ENCODE measurements at regions not wholly inside any gene's neighbourhood (a gene's known extent, or its start where the extent isn't known, plus 50 kb on each side); places are given as distances from the start of the nearest gene placed in this dataset.

DNA sequence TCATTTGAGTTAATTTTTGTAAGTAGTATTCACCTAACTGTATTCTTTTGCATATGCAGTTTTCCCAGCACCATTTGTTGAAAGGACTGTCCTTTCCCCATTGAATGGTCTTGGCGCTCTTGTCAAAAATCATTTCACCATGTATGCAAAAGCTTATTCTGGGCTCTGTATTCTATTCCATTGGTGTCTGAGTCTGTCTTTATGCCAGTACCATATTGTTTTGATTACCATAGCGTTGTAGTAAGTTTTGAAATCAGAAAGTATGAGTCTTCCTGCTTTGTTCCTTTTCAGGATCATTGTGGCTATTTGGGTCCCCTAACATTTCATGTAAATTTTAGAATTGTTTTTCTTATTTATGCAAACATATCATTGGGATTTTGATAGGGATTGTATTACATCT, 508.7 kb upstream of the RGS6 start:
- intact Hi-C loops (cut with micrococcal nuclease) = no loop called here
- ChIA-PET POLR2A (no interaction called here), CTCF (ENCODE audit: low intra/inter-chr PET ratio) (no interaction called here)
- no peak for ATAC-seq
- in situ Hi-C loops (cut with MboI) = no loop called here
- Histone ChIP-seq H3K27me3 (ENCODE audit: control insufficient read depth in 2 of 2, insufficient read depth in 2 of 2, low read length in 2 of 2) (no peaks in the 10 kb centered on the region), H3K9ac (ENCODE audit: insufficient read depth in 1 of 2, low read depth in 2 of 2, low read length in 2 of 2) (no peak overlapping the region), H2AFZ (ENCODE audit: low read depth, low read length) (no peak overlapping the region), H3K4me2 (ENCODE audit: insufficient read depth, low read length) (no peak overlapping the region), H3K4me3 (no peak overlapping the region), H3K9me3 (replicated peaks; ENCODE audit: control insufficient read depth, insufficient read depth, low read depth, low read length) (no peaks in the 10 kb centered on the region), H3K36me3 (ENCODE audit: control insufficient read depth, insufficient read depth, low read length) (no peaks in the 10 kb centered on the region), H3K27ac (ENCODE audit: extremely low read depth, low read depth, low read length) (no peak overlapping the region), H3K9me1 (ENCODE audit: control insufficient read depth, insufficient read depth, low read length) (no peaks in the 10 kb centered on the region), H3K4me1 (replicated peaks in 1 of 2; ENCODE audit: control insufficient read depth in 2 of 2, insufficient read depth in 2 of 2, low read length in 2 of 2) (peaks cover 0 to 7% of the 10 kb centered on the region in 2 experiments; a peak in 3 of 5 replicates), H3K79me2 (ENCODE audit: control insufficient read depth, insufficient read depth, low read length) (no peaks in the 10 kb centered on the region), H4K20me1 (replicated peaks; ENCODE audit: control insufficient read depth, insufficient read depth, low read length) (no peaks in the 10 kb centered on the region)
- no peak for DNase-seq (ENCODE audit: extremely low read depth in 1 of 4, low spot score in 3 of 4)
- WGBS (ENCODE audit: insufficient coverage, low coverage, missing lambda C conversion rate) = 95% methylated on average over 2 of the region's 2 CpGs
- BruUV-seq (replicated peaks) = no TSS peak
- FAIRE-seq = no peak
- TF ChIP-seq EHMT2 (IDR thresholded peaks at IDR 0.05) (no peak), SETDB1 (IDR thresholded peaks at IDR 0.05; ENCODE audit: low read length) (no peak), TRIM24 (IDR thresholded peaks at IDR 0.05) (no peak), ZFP36 (IDR thresholded peaks at IDR 0.05; ENCODE audit: low read depth, low read length, partially characterized antibody) (no peak), RCOR1 (IDR thresholded peaks at IDR 0.05; ENCODE audit: borderline replicate concordance in 1 of 2, low read depth in 2 of 2, low read length in 2 of 2) (no peak), ZNF778 (CRISPR knock-in tag; IDR thresholded peaks at IDR 0.05) (no peak), WHSC1 (IDR thresholded peaks at IDR 0.05; ENCODE audit: low read length) (no peak), ZBTB49 (CRISPR knock-in tag; IDR thresholded peaks at IDR 0.05; ENCODE audit: borderline replicate concordance) (no peak), ATF4 (CRISPR knock-in tag; IDR thresholded peaks at IDR 0.05) (no peak), SMAD1 (IDR thresholded peaks at IDR 0.05; ENCODE audit: low read depth, low read length, partially characterized antibody) (no peak), ERF (CRISPR knock-in tag; IDR thresholded peaks at IDR 0.05) (no peak)
- TF ChIP-seq, protein P1, sequence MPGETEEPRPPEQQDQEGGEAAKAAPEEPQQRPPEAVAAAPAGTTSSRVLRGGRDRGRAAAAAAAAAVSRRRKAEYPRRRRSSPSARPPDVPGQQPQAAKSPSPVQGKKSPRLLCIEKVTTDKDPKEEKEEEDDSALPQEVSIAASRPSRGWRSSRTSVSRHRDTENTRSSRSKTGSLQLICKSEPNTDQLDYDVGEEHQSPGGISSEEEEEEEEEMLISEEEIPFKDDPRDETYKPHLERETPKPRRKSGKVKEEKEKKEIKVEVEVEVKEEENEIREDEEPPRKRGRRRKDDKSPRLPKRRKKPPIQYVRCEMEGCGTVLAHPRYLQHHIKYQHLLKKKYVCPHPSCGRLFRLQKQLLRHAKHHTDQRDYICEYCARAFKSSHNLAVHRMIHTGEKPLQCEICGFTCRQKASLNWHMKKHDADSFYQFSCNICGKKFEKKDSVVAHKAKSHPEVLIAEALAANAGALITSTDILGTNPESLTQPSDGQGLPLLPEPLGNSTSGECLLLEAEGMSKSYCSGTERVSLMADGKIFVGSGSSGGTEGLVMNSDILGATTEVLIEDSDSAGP (CRISPR knock-in tag; IDR thresholded peaks at IDR 0.05) = no peak
- TF ChIP-seq, protein P2, sequence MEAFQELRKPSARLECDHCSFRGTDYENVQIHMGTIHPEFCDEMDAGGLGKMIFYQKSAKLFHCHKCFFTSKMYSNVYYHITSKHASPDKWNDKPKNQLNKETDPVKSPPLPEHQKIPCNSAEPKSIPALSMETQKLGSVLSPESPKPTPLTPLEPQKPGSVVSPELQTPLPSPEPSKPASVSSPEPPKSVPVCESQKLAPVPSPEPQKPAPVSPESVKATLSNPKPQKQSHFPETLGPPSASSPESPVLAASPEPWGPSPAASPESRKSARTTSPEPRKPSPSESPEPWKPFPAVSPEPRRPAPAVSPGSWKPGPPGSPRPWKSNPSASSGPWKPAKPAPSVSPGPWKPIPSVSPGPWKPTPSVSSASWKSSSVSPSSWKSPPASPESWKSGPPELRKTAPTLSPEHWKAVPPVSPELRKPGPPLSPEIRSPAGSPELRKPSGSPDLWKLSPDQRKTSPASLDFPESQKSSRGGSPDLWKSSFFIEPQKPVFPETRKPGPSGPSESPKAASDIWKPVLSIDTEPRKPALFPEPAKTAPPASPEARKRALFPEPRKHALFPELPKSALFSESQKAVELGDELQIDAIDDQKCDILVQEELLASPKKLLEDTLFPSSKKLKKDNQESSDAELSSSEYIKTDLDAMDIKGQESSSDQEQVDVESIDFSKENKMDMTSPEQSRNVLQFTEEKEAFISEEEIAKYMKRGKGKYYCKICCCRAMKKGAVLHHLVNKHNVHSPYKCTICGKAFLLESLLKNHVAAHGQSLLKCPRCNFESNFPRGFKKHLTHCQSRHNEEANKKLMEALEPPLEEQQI (IDR thresholded peaks at IDR 0.05) = no peak
- TF ChIP-seq, protein P3, sequence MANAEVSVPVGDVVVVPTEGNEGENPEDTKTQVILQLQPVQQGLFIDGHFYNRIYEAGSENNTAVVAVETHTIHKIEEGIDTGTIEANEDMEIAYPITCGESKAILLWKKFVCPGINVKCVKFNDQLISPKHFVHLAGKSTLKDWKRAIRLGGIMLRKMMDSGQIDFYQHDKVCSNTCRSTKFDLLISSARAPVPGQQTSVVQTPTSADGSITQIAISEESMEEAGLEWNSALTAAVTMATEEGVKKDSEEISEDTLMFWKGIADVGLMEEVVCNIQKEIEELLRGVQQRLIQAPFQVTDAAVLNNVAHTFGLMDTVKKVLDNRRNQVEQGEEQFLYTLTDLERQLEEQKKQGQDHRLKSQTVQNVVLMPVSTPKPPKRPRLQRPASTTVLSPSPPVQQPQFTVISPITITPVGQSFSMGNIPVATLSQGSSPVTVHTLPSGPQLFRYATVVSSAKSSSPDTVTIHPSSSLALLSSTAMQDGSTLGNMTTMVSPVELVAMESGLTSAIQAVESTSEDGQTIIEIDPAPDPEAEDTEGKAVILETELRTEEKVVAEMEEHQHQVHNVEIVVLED (CRISPR knock-in tag; IDR thresholded peaks at IDR 0.05) = no peak

Data from K562 (cell line).